Iris pigment epithelial cell (primary cell): ENCODE measurements at regions not wholly inside any gene's neighbourhood (a gene's known extent, or its start where the extent isn't known, plus 50 kb on each side); places are given as distances from the start of the nearest gene placed in this dataset.
A peak's percentile ranks its signal among the peaks of the same experiment; 100 is the strongest.

Source experiments
- DNase-seq: peaks from one replicate; pipeline ENCODE4 v3.0.0-alpha.2; 2011; ENCODE audit warnings: low read depth

DNA sequence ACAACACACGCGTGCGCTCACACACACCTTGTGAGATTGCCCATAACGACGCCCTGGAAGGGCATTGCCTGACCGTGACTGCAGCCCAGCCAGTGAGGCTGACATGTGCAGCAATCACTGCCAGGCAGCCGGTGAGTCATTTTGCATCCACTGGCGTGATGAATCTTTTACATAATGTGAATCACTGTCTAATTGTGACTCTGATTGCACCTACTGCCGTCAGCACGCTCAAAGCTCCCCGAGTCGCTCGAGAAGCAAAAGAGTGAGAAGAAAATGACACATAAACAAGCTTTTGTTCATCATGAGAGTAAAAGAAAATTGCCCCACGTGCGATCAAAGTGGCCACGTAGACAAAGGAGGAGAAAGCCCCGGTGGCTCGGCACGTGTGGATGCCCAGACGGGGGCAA, 117.4 kb upstream of the PFKP start:
- DNase-seq, result no peak

- DNase-seq, result no peak
These were observed 118.0 kb upstream of the PFKP start for GRCh38 chr10:2949221-2949947.

DNA sequence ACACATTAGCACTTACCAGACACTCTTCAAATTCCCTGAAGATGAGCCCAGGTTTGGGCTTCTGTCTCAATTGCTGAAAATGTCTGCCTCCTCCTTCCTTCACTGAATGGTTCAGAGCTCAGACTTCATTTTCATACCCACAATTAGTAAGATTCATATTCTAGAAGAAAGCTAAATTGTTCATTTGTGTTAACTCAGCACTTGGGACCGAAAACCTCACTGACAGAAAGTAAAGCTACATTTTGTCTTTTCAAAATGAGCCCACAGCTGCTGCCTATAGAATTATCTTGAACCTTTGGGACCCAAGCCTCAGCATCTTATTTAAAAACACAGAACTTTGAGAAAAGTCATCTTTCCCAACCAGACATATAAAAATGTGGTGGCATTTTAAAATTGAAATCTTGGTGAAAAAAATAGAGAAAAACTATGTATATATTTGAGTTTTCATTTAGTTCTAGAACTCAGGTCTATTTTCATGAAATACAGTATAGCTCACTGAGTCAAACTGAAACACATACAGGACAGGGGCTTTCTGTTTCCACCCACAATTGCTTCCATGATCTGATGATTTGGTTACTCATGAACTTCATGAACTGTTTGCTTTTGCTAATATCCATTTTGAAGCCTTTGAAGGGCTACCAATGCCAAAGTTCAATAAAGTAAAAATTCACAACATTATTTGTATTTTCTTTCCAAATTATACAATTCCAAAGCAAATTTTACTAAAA, 119.1 kb upstream of the PFKP start:
- no peak for DNase-seq

DNA sequence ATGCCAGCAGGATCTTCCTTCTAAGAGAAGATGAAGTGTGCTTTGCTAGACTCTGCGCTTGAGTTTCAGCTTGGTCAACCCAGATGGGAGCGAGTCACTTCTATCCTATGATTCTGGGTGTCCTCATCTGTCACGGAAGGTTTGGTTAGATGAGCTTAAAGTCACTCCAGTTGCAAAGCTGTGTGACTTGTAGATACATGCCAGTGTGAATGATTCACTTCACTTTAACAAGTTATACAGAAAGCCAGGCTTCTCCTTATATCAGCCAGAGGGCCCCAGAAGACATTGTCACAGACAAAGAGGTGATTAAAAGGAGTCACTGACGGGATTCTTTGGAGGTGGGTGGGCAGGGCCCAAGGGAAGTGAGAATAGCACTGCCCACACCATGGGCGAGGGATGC, 122.6 kb upstream of the PFKP start:
- DNase-seq, result no peak

GRCh38 chr10:2943932-2944614, 123.3 kb upstream of the PFKP start:
- no peak for DNase-seq

DNA sequence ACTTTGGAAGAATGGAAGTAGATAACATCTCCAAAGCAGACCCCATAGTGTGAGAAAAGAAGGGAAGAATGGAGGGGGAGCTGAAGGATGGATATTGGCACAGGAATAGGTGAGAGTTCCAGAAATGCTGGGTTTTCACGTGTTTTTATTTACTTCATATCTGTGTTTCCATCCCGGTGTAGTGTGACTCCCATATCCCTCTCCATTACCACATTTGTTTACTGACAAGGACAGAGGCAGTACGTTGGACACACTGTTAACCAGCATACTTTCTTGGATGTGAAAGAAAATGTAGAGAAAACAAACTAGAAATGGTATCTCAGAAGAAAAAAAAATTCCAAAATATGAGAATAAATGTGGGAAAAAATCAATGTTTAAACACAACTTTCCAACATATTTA, 124.4 kb upstream of the PFKP start:
- DNase-seq, result no peak

GRCh38 chr10:2938869-2939268, 128.5 kb upstream of the PFKP start:
- no peak for DNase-seq

DNA sequence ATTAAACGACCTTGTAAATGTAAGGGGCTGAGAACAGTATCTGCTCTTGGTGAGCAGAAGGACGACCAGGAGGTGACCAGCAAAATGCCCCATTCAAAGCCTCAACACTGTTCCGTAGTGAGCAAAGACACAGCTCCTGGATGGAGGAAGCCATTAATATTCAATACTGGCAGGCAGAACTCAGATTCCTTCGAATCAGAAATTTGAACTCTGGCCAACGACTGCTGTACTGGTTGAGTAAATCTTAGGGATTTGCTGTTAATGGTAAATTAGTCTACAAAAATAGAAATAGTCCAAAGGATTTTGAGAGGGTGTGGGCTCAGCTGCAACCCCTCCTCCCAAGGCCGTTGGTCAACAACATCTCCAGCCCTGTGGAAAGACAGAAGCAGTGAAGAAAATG, 130.5 kb upstream of the PFKP start:
- DNase-seq, result peak; percentile 33

GRCh38 chr10:2935647-2936386, 131.5 kb upstream of the PFKP start:
- no peak for DNase-seq

DNA sequence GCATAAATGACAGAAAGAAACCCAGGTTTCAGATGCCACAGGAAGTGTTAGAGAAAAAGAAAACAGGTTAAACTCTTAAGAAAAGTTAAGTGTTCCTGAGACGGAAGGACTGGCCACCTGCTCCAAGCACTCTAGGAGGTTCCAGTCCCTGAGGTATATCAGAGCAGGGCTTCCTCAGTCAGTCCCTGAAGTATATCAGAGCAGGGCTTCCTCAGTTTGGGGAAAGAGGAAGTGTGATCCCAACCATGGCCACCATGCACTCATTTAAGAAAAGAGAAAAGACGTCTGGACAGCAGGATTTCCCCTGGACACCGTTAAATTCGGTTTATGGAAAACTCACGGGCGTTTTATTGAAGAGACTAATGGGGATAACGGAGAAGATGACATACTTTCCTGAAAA, 133.4 kb upstream of the PFKP start:
- DNase-seq, result no peak

DNA sequence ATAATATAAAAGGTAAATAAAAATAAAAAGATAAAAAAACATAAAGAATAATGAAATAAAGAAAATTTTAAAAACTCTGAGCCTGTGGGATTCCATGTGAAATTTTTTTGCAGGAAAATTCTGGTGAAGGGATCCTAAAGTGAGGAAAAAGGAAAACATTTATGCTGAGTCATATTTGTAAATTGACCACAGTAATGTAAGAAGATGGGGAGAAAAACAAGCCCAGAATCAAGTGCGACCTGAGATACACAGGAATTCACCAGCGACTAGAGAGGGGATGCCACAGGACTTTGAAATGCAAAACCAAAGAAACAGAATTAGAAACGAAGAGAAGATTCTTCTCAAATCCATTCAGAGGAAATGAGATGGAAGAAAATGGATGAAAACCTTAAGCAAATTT, 133.8 kb upstream of the PFKP start:
- peak; percentile 6 for DNase-seq

GRCh38 chr10:2933071-2933470, 134.3 kb upstream of the PFKP start:
- DNase-seq, result no peak

DNA sequence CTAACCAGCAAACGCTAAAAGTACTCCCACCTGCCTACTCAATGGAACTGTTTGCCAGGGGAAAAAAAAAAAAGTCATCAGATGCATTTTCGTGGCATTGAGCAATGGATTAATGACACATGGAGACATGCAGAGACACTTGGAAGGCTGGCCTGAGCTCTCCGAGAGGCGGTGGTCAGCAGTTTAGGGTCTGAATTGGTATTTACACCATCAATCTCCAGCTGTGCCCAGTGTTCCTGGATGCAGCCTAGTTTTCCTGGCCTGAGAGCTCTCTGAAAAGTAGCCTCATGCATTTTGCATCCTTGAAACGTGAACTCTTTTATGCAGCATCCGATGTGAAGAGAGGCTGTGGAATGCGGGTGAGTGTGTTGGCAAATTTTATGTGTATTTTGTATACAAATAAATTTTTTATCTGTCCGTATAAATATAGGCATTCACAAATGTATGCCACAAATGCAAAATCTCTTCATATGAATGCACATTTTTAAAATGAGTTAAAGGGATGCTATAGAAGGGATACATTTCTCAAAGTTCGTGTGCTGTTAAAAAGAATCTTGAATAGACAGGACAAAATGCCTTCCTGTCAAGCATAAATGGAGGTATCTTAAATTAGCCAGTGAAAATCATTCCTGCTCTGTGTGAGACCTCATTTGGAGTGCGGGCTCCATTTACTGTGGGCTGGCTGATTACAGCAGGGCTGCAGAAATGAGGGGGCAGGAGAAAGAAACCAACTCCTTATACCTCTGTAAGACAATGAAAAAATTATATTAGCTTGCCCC, 137.7 kb upstream of the PFKP start:
- no peak for DNase-seq

- peak; percentile 55 for DNase-seq
These were observed 139.1 kb upstream of the PFKP start for GRCh38 chr10:2927958-2928840.

- no peak for DNase-seq
These were observed 140.3 kb upstream of the PFKP start for GRCh38 chr10:2926918-2927660.

- peak; percentile 53 for DNase-seq
These were observed 141.7 kb upstream of the PFKP start for GRCh38 chr10:2925631-2926030.

GRCh38 chr10:2924431-2924830, 142.9 kb upstream of the PFKP start:
- no peak for DNase-seq

DNA sequence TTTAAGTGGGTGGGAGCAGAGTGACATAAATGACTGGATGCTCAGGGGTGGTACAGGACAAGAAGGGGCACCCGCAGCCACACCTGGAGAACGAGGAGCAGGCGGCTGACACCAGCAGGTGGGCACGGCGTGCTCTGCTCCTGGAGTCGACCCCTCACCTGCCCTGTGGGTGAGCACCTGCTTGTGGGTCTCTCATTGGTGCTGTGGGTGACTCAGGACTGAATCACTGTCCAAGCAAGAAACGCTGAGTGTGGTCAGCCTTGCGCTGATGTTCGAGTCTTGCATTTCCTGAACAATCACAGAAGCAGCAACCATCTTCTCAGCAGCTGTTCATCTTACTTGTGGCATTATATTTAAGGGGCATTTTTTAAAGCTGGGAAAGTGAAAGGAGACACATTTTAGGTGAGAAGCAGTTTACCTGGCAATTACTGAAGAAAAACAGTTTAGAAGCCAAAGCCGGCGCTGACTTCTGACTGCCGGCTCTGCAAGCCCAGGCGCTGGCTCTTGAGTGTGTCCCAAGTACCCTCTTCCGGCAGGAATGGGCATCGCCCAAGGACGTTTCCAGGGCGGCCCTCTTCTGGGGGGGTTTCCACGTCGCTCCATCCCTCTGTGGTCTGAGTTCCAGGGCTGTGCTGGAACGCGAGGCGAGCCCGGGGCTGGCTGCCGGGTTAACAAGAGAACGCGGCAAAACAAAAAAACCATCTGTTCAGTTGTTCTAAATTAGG, 145.2 kb upstream of the PFKP start:
- DNase-seq, result peak; percentile 9

DNA sequence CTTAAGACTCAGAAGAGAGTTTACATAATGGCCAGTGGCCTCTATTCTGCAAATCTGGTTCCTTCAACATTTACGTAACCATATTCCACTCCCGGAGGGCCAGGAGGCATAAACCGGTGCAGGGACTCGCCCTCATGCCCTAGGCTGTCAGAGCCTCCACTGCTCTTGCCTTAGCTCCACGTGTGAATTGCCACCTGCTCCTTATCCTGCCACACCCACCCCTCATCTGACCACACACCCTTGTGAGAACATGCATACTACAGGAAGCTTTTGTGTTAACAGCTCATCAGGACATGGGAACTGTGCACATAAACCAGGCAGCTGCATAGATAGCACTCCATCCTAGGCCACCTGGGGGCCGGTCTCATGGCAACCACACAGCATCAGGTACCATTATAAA, 146.7 kb upstream of the PFKP start:
- DNase-seq, result no peak
